ENCODE measurements at regions not wholly inside any gene's neighbourhood (a gene's known extent, or its start where the extent isn't known, plus 50 kb on each side); places are given as distances from the start of the nearest gene placed in this dataset.

DNA sequence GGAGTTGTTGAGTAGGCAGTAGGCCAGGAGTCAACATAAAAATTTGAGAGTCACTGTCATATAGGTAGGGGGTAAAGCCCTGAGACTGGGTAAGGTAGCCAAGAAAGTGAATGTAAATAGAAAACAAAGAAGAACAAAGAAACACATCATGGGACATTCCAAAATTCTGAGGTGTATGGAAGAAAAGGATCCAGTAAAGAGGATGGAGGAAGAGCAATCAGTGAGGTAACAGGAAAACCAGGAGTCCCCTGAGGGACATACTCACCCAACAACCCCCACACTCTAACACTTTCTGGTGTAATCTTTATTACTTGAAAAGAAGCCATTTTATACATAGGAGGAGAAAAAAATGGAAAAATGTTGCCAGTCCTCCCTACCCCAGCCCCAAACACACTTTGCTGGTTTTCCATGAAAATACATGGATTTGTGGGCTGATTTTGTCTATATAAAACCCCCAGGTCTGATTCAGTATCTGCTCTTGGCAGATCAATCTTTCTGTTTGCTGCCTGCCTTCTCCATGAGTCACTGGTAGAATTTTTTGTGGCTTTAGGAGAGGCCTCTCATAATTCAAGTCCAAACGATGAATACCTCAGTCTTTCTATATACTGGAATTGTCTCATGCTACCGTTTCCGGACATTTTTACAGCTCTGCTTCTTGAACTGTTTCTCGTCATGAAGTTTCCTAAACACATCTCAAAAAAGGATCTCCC, 271.4 kb upstream of the MAN1A1 start:
- peak; percentile 78 for DNase-seq (ENCODE audit: low read depth)

DNA sequence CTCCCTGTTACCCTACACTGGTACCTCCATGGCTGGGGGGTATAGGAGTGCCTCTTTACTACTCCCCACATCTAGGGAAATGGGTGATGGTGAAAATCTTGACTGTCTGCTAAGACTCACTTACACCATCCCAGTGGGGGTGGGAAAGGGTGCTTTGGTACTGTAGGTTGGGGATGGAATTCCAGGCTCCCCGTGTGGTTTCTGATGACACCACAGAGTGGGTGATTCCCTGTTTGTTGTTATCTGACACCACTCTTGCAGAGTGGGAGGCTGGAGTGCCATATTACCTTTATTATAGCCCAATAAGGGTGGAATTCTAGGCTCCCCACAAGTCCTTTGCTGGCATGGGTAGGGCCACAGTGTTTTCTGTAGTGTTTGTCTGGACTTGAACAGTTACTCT, 264.6 kb upstream of the MAN1A1 start:
- peak; percentile 31 for DNase-seq (ENCODE audit: low read depth)

DNA sequence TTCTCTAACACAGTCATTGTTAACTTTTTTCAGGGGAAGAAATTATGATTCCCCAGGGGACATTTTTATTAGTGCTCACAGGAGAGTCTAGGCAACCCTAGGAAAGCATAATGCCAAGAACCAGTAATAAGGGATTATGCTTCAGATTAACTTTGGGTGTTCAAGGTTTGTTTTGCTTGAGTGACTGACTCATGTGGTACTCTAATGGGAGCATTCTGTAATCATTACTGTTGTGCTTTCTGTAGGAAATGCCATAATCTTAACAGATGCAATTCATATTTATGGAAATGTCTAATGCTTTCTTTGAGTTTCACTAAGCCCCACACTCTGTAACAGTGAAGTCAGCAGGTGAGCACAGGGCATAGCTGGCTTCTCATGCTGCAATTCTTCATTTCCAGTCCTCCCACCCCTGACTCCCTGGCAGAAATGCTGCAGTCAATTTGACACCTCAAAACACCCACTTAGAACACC, 263.4 kb upstream of the MAN1A1 start:
- DNase-seq (ENCODE audit: low read depth) = peak; percentile 16

DNA sequence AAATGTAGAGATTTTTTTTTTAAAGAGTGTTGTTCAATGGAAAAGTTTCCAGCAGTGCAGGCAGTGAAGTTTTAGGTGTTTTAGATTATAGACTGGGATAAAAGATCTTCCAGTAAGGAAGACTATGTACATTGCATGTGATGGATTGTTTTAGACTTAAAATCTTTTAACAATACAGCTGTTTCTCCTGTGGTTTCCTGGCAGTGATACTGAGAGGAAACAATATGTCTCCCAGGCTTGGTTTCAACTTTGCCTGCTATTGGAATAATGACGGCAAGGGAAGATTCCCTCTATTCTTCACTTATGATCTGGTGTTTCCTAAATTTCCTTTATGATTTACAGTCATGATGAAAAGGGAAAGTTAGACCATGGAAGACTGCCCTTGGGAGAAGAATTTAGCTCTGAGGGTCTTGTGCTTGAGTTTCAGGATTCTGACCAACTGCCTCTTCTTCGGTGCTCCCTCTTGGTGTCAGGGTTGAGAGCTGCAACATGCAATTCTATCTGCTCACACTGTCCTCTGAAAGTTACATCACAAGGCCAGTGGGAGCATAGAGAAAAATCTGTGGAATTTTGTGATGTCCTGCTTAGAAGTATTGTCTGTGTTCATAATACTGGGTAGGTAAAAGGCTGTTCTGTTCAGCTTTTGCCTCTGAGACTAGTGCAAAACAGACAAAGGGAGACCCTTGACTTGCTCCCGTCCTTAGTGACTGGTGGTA, 262.8 kb upstream of the MAN1A1 start:
- DNase-seq (ENCODE audit: low read depth) = peak; percentile 36

DNA sequence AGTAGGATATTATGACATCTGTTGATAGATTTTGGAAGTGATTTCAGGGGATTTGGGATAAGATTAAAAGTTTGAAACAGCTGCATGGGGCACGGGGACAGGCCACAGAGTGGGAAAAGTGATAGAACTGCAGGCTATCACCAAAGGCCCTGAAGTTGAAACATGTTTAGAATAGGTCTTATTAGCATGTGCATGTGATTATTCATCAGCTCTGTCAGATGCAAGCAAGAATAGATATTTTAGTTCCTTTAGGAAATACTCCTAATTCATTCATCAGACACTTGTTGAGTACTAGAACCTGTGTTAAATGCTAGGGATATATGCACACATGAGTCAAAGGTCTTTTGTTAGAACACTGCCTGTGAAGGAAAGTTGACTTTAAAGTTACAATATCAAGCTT, 261.2 kb upstream of the MAN1A1 start:
- no peak for DNase-seq (ENCODE audit: low read depth)

DNA sequence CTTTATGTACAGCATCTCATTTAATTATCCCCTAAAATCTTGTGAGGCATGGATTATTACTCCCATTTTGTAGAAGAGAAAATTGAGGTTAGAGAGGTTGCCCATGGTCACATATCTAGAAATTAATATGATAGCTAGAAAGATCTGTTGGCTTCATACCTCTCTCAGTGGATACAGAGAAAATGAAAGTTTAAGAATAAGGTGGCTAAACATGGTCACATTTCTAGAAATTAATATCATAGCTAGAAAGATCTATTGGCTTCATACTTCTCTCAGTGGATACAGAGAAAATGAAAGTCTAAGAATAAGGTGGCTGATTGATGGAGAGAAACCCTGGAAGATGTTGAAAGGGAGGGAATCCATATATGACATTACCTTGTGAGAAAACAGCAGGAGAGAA, 260.7 kb upstream of the MAN1A1 start:
- DNase-seq (ENCODE audit: low read depth) = no peak

DNA sequence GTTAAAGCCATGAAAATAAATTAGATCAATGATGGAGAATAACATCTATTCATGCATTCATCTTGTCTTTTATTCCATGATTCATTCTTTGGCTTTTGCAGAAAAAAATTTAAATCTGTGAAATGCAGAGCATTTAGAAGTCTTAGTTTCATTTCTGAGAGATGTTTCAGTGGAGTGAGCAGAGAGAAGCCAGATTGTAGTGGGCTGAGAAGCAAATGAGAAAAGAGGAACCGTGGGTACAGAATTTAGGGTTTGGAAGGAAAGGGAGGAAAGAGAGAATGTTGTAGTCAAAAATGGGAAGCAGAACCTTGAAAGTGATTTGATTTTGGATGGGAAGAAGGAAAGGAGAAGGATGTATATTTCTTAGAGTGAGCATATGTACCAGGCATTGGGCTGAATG, 260.3 kb upstream of the MAN1A1 start:
- DNase-seq (ENCODE audit: low read depth) = no peak

DNA sequence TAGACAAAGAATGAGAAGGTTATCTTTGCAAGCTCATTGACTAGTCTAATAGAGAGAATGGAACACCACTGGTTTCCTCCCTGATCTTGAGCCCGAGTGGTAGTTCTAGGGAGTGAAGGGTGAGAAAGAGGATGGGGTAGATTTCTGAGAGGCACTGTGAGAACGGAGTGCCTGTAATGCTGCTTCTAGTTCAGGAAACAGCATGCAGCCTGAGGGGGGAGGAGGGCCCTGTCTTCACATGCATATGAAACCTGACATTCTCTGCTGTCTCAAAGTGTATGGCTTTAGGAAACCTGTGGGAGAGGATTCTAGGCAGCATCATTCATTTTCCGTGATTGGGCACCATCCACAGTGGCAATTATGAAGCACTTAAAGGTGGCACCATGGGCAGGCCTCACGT, 259.4 kb upstream of the MAN1A1 start:
- DNase-seq (ENCODE audit: low read depth) = no peak

DNA sequence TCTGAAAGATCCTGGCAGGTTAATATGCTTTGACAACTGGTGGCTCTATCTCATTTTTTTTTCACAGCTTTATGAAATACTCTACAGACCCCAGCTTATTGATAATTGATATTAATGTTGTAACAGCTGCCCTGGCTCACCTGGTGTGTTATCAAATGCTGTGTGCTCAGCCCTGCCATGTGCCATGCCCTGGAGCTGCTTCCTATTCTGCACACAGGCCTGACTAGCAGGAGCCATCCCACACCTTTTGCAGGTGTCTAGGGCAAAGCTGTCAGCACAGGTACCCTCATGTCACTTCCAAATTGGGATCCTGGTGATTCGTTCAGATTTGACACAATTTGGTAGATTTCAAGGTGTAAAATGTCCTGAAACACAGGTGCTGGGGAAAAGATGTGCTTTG, 254.6 kb upstream of the MAN1A1 start:
- no peak for DNase-seq (ENCODE audit: low read depth)

DNA sequence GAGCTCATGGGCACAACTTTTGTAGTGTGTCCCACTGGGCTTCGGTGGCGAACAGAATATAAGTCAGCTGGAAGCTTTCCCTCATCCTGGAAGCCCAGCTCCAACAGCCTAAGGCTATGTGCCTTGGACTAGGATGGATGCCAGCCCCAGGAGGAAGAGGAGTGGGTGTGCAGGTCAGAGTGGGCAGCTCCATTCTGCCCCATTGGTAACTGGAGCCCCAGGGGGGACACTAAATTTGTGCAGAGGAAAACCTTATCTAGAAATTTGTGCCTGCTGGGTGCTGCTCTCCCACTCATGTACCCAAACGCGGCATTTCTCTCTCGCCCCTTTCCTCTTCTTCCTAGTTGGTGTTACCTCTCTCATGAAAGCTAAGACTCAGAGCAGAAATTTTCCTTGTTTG, 253.9 kb upstream of the MAN1A1 start:
- DNase-seq (ENCODE audit: low read depth) = no peak

DNA sequence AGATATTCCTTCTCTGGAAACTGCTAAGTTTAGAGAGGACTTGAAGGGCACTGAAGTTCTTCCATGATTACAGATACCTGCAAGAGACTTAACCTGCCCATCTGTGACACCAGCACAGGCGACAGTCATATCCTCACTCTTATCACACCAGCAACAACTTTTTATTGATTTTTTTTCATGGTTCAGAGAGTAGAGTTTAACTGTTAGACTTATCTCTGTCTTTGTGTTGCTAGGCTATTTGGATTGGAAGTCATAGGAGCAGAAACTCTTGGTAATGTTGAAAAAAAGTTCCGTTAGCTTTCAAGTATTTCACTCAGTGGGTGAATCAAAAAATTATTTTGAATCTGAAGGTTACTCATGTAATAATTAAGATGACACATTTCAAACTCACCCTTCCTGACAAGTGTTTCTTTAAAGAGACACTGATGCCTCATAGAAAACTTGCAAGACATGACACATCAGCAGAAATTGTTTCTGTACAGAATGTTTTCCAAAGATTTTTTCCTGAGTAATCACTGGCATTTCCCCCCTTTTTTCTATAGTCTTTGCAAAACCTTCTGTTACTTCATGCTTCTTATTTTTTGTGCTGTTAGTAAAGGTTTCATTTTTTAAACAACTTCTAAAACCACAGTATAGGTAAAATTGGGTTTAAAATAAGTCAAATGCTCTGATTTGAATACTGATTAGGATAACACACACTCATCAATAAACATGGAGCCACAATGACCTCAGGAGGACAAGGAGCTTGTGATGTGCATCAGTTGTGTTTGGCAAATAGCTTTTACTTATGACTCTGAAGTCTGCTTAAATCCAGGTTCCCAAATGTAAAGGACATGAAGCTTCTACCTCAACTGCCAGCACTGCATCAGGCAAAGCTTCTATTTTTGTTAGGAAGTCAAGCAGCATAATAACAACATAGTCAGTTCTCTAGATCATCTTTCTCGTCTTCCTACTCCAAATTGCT, 252.9 kb upstream of the MAN1A1 start:
- DNase-seq (ENCODE audit: low read depth) = peak; percentile 16

DNA sequence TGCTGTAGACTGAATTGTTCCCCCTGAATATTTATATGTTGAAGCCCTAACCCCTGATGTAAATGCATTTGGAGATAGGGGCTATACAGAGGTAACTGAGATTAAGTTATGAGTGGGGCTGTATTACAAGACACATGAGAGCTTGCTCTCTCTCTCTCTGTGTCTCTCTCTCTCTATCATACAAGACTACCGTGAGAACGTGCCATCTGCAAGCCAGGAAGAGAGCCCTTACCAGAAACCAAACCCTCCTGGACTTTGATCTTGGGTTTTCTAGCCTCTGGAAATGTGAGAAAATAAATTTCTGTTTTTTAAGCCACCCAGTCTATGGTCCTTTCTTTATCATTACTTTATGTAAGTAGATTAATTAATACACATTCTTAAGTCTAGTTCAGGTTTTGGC, 249.3 kb upstream of the MAN1A1 start:
- no peak for DNase-seq (ENCODE audit: low read depth)

DNA sequence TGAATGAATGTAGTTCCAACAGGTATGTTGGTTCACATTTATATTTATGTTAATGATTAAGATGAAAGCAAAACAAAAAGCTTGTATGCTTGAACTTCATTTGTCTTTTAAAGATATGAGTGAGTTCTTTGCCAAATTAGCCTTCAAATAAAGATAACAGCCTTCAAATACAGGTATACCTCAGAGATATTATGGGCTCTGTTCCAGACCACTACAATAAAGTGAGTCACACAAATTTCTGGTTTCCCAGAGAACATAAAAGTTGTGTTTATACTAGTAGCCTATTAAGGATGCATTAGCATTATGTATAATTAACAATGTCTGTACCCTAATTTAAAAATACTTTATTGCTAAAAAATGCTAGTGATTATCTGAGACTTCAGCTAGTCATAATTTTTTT, 245.3 kb upstream of the MAN1A1 start:
- no peak for DNase-seq (ENCODE audit: low read depth)

DNA sequence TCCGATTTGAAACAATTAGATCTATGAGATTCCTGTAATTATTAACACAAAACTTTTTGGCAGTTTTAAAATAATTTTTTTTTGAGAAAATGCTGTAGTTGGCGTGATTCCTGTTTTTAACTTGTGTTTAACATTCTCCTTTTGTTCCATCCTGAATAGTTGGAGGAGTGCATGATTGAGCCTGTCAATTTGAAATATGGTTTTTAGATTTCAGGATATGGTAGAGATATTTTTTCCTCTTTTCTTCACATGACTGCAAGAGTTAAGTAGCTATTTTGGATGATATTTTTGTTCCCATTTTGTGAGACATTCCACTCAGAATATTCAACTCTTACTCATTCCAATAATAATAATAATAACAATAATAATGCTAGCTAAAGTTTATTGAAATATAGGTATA, 241.7 kb upstream of the MAN1A1 start:
- DNase-seq (ENCODE audit: low read depth) = no peak

DNA sequence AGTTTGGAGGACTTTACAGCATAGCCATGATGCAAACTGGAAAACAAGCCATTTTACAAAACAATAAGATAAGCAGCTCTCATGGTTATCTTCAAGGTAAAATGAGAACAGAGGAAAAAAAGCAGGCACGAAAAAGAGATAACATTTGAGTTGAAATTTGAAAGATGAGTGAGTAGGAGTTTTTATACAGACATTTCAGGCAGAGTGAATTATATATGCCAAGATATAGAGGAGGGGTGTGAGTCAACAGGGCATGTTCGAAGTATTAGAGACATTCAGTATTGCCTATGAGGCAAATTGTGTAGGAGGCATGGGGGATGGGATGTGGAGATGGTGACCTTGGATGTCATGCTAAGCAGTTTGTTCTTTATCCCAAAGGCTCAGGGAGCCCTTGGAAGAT, 240.5 kb upstream of the MAN1A1 start:
- no peak for DNase-seq (ENCODE audit: low read depth)

DNA sequence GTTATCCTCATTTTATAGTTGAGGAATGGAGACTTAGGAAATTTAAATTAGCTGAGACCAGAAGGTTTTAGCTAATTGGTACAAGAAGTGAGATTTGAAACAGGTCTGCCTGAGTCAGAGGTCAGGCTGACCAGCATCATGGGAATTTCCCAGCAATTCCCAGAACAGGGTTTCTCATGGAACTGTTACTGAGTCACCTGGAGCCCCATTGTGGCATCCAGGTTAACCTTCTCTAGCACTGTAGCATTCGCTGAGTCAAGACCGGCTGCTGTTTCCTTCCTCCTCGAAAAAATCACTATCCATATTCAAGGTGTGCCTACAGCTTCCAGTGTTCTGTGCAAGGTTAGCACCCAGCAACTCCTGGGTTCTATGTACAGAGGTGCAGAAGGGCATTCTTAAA, 238.0 kb upstream of the MAN1A1 start:
- DNase-seq (ENCODE audit: low read depth) = no peak

DNA sequence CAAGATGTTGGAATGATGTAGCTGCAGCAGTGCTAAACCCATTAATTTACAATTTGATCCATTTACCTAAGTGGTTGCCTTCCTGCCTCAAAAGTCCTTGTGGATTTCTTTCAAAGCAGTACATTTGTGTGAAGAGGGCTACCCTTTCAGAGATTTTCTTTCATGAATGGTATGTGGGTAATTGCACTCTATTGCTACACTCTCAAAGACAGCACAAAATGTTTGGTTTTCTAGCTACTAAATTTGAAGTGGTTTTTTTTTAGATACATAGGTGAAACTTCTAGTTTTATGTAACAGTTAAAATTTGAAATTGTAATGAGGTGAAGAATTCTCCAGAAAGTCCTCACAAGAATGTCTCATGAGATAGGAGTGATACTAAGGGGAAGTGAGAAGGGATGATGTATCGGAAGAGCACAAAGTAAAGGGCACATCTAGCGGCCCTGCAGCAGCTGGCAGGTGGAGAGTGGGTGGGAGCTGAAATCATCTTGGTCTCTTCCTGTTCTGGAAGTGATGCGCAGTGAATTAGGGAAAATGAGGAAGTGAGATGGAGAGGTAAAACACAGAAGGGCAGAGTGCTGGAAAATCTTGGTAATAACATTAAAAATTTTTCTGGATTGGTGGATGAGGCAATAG, 236.8 kb upstream of the MAN1A1 start:
- no peak for DNase-seq (ENCODE audit: low read depth)

DNA sequence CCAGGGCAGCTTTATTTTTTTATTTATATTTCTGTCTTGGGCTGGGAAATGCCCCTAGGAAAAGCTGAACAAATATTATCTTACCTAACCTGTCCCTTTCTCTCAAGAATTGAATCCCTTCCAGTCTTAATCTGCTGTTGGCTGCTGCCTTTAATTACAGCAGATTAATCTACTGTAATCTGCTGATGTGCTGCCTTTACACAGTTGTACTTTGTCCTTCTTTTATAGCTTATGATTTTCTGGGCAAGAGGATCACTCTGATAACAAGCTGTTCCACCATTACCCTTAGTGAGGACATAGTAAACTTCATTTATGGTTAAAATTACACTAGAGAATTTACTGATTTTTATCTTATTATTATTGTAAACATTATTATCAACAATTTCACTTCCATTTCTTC, 234.5 kb upstream of the MAN1A1 start:
- DNase-seq (ENCODE audit: low read depth) = no peak

DNA sequence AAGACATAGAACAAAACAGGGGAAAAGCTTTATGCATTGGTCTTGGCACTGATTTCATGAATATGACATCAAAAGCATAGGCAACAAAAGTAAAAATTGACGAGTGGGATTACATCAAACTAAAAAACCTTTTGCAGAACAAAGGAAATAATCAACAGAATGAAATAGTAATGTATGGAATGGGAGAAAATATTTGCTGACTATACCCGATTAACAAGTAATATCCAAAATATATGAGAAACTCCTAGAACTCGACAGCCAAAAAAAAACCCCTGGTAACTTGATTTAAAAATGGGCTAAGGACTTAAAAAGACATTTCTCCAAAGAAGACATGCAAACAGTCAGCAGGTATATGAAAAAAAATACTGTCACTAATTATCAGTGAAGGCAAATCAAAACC, 231.7 kb upstream of the MAN1A1 start:
- no peak for DNase-seq (ENCODE audit: low read depth)

DNA sequence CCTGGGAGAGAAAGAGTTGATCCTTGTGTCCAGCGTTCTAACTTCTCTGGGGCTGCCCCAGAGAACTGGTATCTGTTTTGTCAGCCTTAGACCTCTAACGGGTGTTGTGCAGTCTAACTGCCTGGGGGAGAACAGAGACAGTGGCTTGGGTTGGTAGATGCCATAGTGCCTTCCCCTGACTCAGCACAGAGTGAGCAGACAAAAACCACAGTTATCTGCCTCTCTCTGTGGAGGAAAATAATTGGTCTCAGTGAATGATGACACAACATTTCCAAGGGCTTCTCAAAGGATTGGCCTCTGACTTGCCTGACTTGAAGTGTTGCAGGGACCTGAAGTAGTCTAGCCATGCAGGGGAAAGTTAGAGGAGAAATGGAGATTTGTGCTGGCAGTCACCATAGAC, 226.2 kb upstream of the MAN1A1 start:
- peak; percentile 34 for DNase-seq (ENCODE audit: low read depth)

DNA sequence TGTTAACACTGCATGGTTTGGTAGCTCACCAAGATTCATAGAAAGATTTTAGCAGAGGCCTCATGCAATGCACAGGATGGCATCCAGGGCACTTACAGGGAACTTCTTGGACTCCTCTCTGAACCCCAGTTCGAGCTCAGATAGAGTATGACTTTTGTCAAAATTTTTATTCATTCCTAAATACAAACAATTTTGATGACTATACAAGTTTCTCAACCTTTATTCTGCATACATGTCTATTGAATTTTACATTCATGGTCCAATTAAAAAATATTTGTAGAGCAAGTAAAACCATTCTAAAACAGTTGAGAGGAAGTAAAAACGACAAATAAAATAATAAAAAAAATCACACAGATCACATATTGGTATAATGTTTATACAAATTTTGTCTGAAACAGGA, 219.0 kb upstream of the MAN1A1 start:
- DNase-seq (ENCODE audit: low read depth) = no peak

All from myocyte (in vitro differentiated cells).